ENCODE measurements at regions not wholly inside any gene's neighbourhood (a gene's known extent, or its start where the extent isn't known, plus 50 kb on each side); places are given as distances from the start of the nearest gene placed in this dataset.
A peak's percentile ranks its signal among the peaks of the same experiment; 100 is the strongest.

DNA sequence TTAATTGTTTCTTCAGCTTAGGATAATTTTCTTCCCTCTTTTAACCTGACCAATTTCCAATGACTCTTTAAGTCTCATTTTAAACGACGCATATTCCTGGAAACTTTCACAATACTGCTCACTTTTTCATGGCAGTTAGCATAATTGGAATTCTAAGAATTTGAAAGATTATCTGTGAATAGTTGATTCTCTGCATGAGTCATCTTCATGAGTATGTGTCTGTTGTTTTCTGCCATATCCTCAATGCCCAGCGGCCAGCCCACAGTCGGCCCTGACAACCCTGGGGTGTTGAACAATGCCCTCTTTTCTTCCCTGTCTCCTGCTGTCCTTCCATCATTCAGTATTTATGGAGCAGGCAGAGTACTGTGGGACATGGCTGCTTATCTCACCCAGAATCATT is 554.2 kb downstream of the CDH26 start:
- H3K56ac ChIP-seq (ENCODE audit: extremely low read depth, insufficient read depth, low read length) = 0 out of 2 replicates have a peak overlapping the region, but pooled peaks have one; percentile 22
- WGBS, 2 experiments (ENCODE audit: extremely low coverage in 2 of 2, insufficient read length in 1 of 2) = no CpG with 5 or more reads among the region's 4 CpGs
- H2AFZ ChIP-seq (replicated peaks; ENCODE audit: low read length, poor library complexity) = peak overlapping the region; percentile 4
- no peaks in the 10 kb centered on the region for H3K36me3 ChIP-seq (ENCODE audit: control insufficient read depth, insufficient read depth, low read length)
- no TSS peak for BruUV-seq (replicated peaks)
- H2BK5ac ChIP-seq (ENCODE audit: low read depth, low read length, poor library complexity, severe bottlenecking) = peak overlapping the region; percentile 42
- peak overlapping the region; percentile 60; the same call in 1 of the 2 replicates for H3K27ac ChIP-seq (ENCODE audit: insufficient read depth, low read length)
- no peak overlapping the region for H3K9ac ChIP-seq (ENCODE audit: low read depth, low read length)
- H2AK5ac ChIP-seq (ENCODE audit: low read depth, low read length) = no peak overlapping the region
- H3K79me1 ChIP-seq (ENCODE audit: low read depth in 1 of 2, low read length in 2 of 2) = no peaks in the 10 kb centered on the region
- H3K4me3 ChIP-seq (ENCODE audit: insufficient read depth, low read depth, low read length) = no peak overlapping the region
- no peak overlapping the region; the same call in 1 of the 2 replicates for H4K5ac ChIP-seq (ENCODE audit: low read depth, low read length)
- intact Hi-C loops (cut with micrococcal nuclease) = no loop called here
- peak overlapping the region; percentile 74 for H2BK120ac ChIP-seq (ENCODE audit: low read depth, low read length)
- dilution Hi-C loops (cut with HindIII; ENCODE audit: low sequenced_read_pairs, unreplicated experiment) = no loop called here
- H3K4me1 ChIP-seq (ENCODE audit: control insufficient read depth, insufficient read depth, low read length) = peaks cover 5% of the 10 kb centered on the region; the same call in 1 of the 2 replicates
- TF ChIP-seq FOS (IDR thresholded peaks at IDR 0.05; ENCODE audit: low read depth, low read length) (peak; percentile 59), MXI1 (IDR thresholded peaks at IDR 0.05; ENCODE audit: borderline replicate concordance, low read depth, low read length) (no peak), CEBPB (IDR thresholded peaks at IDR 0.05; ENCODE audit: low read depth, low read length) (peak; percentile 60; the same call in 1 of the 2 replicates), RAD21 (IDR thresholded peaks at IDR 0.05; ENCODE audit: low read length) (no peak)
- no peak overlapping the region for H3K14ac ChIP-seq (replicated peaks; ENCODE audit: low read depth, low read length)
- H4K8ac ChIP-seq (ENCODE audit: low read depth in 2 of 2, low read length in 2 of 2) = peak overlapping the region; percentile 20 to 39; a peak in 3 of 4 replicates
- ChIA-PET POLR2A (ENCODE audit: unreplicated experiment) (no interaction called here), CTCF (no interaction called here)
- no peaks in the 10 kb centered on the region for H3K9me3 ChIP-seq (ENCODE audit: control insufficient read depth, insufficient read depth, low read length)
- H3K23ac ChIP-seq (ENCODE audit: low read depth, low read length) = 0 out of 2 replicates have a peak overlapping the region, but pooled peaks have one; percentile 30
- in situ Hi-C loops (cut with MboI; ENCODE audit: low sequenced_read_pairs) = no loop called here
- peak overlapping the region; percentile 9 for H3K4me2 ChIP-seq (ENCODE audit: low read depth, low read length)
- peak overlapping the region; percentile 77; the same call in 1 of the 2 replicates for H2BK20ac ChIP-seq (ENCODE audit: low read depth, low read length)
- ATAC-seq (ENCODE audit: low read depth) = peak; percentile 92
- peak; percentile 63 for DNase-seq
- no peaks in the 10 kb centered on the region for H4K20me1 ChIP-seq (ENCODE audit: insufficient read depth, low read length)
- 0 out of 3 replicates have a peak overlapping the region, but pooled peaks have one; percentile 8 for H2BK15ac ChIP-seq (ENCODE audit: low read depth, low read length)
- peak overlapping the region; percentile 82; the same call in 1 of the 2 replicates for H4K91ac ChIP-seq (ENCODE audit: insufficient read depth, low read depth, low read length)
- H3K4ac ChIP-seq (ENCODE audit: low read depth, low read length) = no peak overlapping the region; the same call in 1 of the 2 replicates
- H2AK9ac ChIP-seq (replicated peaks; ENCODE audit: low read depth, low read length, poor library complexity) = no peak overlapping the region
- no peaks in the 10 kb centered on the region for H3K27me3 ChIP-seq (ENCODE audit: control insufficient read depth, insufficient read depth, low read length)
- H3K9me1 ChIP-seq (ENCODE audit: insufficient read depth, low read length) = no peaks in the 10 kb centered on the region
- H3K18ac ChIP-seq (ENCODE audit: low read depth, low read length) = peak overlapping the region; percentile 14; the same call in 1 of the 2 replicates
